T-cell (primary cell): ENCODE measurements at regions not wholly inside any gene's neighbourhood (a gene's known extent, or its start where the extent isn't known, plus 50 kb on each side); places are given as distances from the start of the nearest gene placed in this dataset.
"Not testable (repeated sequence)": the region's sequence is repeated elsewhere in the genome, so short reads cannot be mapped to it uniquely, and the experiment has no call there.

Source experiments
- ATAC-seq, 4 experiments: fragments of 200-7000 bp in 3 of 4; fragments of 150-1000 bp in 1 of 4; cut with Tn5 transposase; replicated peaks in 1 of 4; 1 replicate in 3 of 4; 2 replicates in 1 of 4; pipeline ENCODE4 v1.10.0; 2021; ENCODE audit warnings: moderate library complexity in 3 of 4, mild to moderate bottlenecking in 2 of 4, moderate number of reproducible peaks in 1 of 4
- CTCF ChIA-PET, 2 donors: fragments of 300-600 bp; sonication (Branson Sonifier 250); formaldehyde crosslinking; loops; one replicate each; lab custom pipeline; 2022; ENCODE audit warnings: antibody characterized with exemption in 2 of 2; lab: Charles Lee
- POLR2A ChIA-PET, 2 donors: fragments of 300-600 bp; sonication (Branson Sonifier 250); formaldehyde crosslinking; loops; one replicate each; lab custom pipeline; 2022; ENCODE audit warnings: antibody characterized with exemption in 2 of 2; lab: Charles Lee
- DNase-seq, 35 experiments: peaks; one replicate each; pipeline versions ENCODE4 v3.0.0 to v3.0.0-alpha.2; 2013 to 2023
- H3K27ac ChIP-seq: one replicate; pipeline ENCODE4 v1.5.1; 2013; ENCODE audit warnings: low read length
- H3K27me3 ChIP-seq, 2 experiments: replicated peaks in 1 of 2; 1 replicate in 1 of 2; 2 replicates in 1 of 2; pipeline versions ENCODE4 v1.6.1 to v1.7.0; 2013; ENCODE audit warnings: low read length in 1 of 2, mixed read lengths in 1 of 2; ENCODE audit not compliant: control insufficient read depth in 2 of 2, insufficient read depth in 2 of 2; ENCODE audit errors: extremely low read depth in 1 of 2
- H3K36me3 ChIP-seq, 2 donors: 1 replicate in 1 of 2; 2 replicates in 1 of 2; pipeline versions ENCODE4 v1.6.1 to v1.7.0; 2013; ENCODE audit warnings: low read length in 1 of 2; ENCODE audit not compliant: control insufficient read depth in 2 of 2, insufficient read depth in 1 of 2; ENCODE audit errors: extremely low read depth in 1 of 2
- H3K4me1 ChIP-seq, 2 experiments: 1 replicate in 1 of 2; 2 replicates in 1 of 2; pipeline versions ENCODE4 v1.6.1 to v1.7.0; 2013; ENCODE audit warnings: low read length in 2 of 2, mixed read lengths in 1 of 2; ENCODE audit not compliant: insufficient read depth in 2 of 2, control insufficient read depth in 1 of 2; ENCODE audit errors: extremely low read depth in 1 of 2
- H3K4me3 ChIP-seq, 2 donors: 1 replicate in 1 of 2; 2 replicates in 1 of 2; pipeline versions ENCODE4 v1.5.1 to v1.7.0; 2013; ENCODE audit warnings: mild to moderate bottlenecking in 2 of 2, low read length in 1 of 2, moderate library complexity in 1 of 2; ENCODE audit not compliant: control insufficient read depth in 1 of 2; ENCODE audit errors: extremely low read depth in 1 of 2
- H3K9me3 ChIP-seq: 2 replicates; pipeline ENCODE4 v1.7.0; 2013
- H3K27ac Mint-ChIP-seq, 2 donors: one replicate each; pipeline ENCODE4 v1.8.0; 2020 to 2021; ENCODE audit warnings: mild to moderate bottlenecking in 2 of 2, mixed read lengths in 2 of 2
- H3K27me3 Mint-ChIP-seq, 2 donors: one replicate each; pipeline ENCODE4 v1.8.0; 2021 to 2022; ENCODE audit warnings: mixed read lengths in 2 of 2
- H3K36me3 Mint-ChIP-seq: one replicate; pipeline ENCODE4 v1.8.0; 2021; ENCODE audit warnings: mixed read lengths
- H3K4me1 Mint-ChIP-seq, 3 donors: one replicate each; pipeline ENCODE4 v1.8.0; 2020 to 2022; ENCODE audit warnings: mixed read lengths in 3 of 3, mild to moderate bottlenecking in 1 of 3
- H3K4me3 Mint-ChIP-seq, 3 donors: one replicate each; pipeline ENCODE4 v1.8.0; 2020 to 2022; ENCODE audit warnings: mild to moderate bottlenecking in 3 of 3, mixed read lengths in 3 of 3, moderate library complexity in 3 of 3
- H3K9me3 Mint-ChIP-seq, 3 donors: one replicate each; pipeline ENCODE4 v1.8.0; 2020 to 2022; ENCODE audit warnings: mixed read lengths in 3 of 3
- WGBS: methylation state at CpG from one replicate; pipeline ENCODE4 v1.1.5; 2013; ENCODE audit warnings: missing lambda C conversion rate; ENCODE audit not compliant: insufficient coverage; 5-methylcytosine and 5-hydroxymethylcytosine counted together

GRCh38 chr4:187671958-187672357 lies 323.6 kb upstream of the ZFP42 start:
- WGBS: no CpG with 5 or more reads among the region's 12 CpGs
- not testable (repeated sequence) for H3K27ac Mint-ChIP-seq, H3K36me3 ChIP-seq

GRCh38 chr4:187672526-187672925 lies 323.0 kb upstream of the ZFP42 start:
- H3K9me3 ChIP-seq, H3K36me3 ChIP-seq, ATAC-seq, DNase-seq, H3K27me3 Mint-ChIP-seq, H3K27ac ChIP-seq, H3K4me1 Mint-ChIP-seq, H3K27me3 ChIP-seq, H3K4me1 ChIP-seq, H3K36me3 Mint-ChIP-seq, POLR2A ChIA-PET, H3K4me3 ChIP-seq, CTCF ChIA-PET, H3K27ac Mint-ChIP-seq, H3K4me3 Mint-ChIP-seq: not testable (repeated sequence)
- peaks cover 14 to 22% (median 15%) of the 10 kb centered on the region in 3 donors for H3K9me3 Mint-ChIP-seq
- WGBS: 93% methylated on average over 6 of the region's 12 CpGs

More at GRCh38 chr4:187671958-187672357, 323.6 kb upstream of the ZFP42 start:
- H3K9me3 ChIP-seq, H3K4me1 ChIP-seq, H3K27ac ChIP-seq, H3K4me3 ChIP-seq, H3K36me3 Mint-ChIP-seq, H3K4me1 Mint-ChIP-seq, H3K4me3 Mint-ChIP-seq, POLR2A ChIA-PET, H3K27me3 ChIP-seq, ATAC-seq, DNase-seq, CTCF ChIA-PET, H3K27me3 Mint-ChIP-seq: not testable (repeated sequence)
- H3K9me3 Mint-ChIP-seq: peaks cover 15 to 22% (median 15%) of the 10 kb centered on the region in 3 donors

GRCh38 chr4:187679450-187679849 lies 316.1 kb upstream of the ZFP42 start:
- ChIA-PET CTCF (no interaction called here), POLR2A (no interaction called here)
- ATAC-seq (no peak), DNase-seq (no peak)
- no peaks in the 10 kb centered on the region for H3K9me3 ChIP-seq
- Mint-ChIP-seq H3K27ac (no peak overlapping the region), H3K4me3 (no peak overlapping the region), H3K27me3 (no peaks in the 10 kb centered on the region), H3K4me1 (no peaks in the 10 kb centered on the region), H3K36me3 (no peaks in the 10 kb centered on the region), H3K9me3 (peaks cover 14 to 19% (median 19%) of the 10 kb centered on the region in 3 donors)
- WGBS: no CpG with 5 or more reads among the region's 2 CpGs
- H3K27ac ChIP-seq: no peak overlapping the region
- H3K4me3 ChIP-seq: no peak overlapping the region
- H3K4me1 ChIP-seq: no peaks in the 10 kb centered on the region
- H3K36me3 ChIP-seq: no peaks in the 10 kb centered on the region
- H3K27me3 ChIP-seq: no peaks in the 10 kb centered on the region

GRCh38 chr4:187685247-187685646 lies 310.3 kb upstream of the ZFP42 start:
- Histone ChIP-seq H3K4me1 (no peaks in the 10 kb centered on the region), H3K9me3 (no peaks in the 10 kb centered on the region), H3K27me3 (no peaks in the 10 kb centered on the region), H3K4me3 (no peak overlapping the region), H3K27ac (no peak overlapping the region), H3K36me3 (no peaks in the 10 kb centered on the region)
- Mint-ChIP-seq H3K36me3 (no peaks in the 10 kb centered on the region), H3K27ac (no peak overlapping the region), H3K27me3 (no peaks in the 10 kb centered on the region), H3K4me1 (no peaks in the 10 kb centered on the region), H3K4me3 (no peak overlapping the region), H3K9me3 (peaks cover 10 to 18% (median 12%) of the 10 kb centered on the region in 3 donors)
- ChIA-PET CTCF (no interaction called here), POLR2A (no interaction called here)
- 30% methylated on average over 3 of the region's 6 CpGs for WGBS
- DNase-seq: no peak
- ATAC-seq: no peak

- H3K4me1 Mint-ChIP-seq: no peaks in the 10 kb centered on the region
- H3K27ac Mint-ChIP-seq: no peak overlapping the region
- H3K4me1 ChIP-seq: no peaks in the 10 kb centered on the region
- H3K27ac ChIP-seq: no peak overlapping the region
- H3K36me3 ChIP-seq: no peaks in the 10 kb centered on the region
- WGBS: no CpG with 5 or more reads among the region's 4 CpGs
- ChIA-PET POLR2A (no interaction called here), CTCF (no interaction called here)
- peaks cover 6 to 13% (median 11%) of the 10 kb centered on the region in 3 donors for H3K9me3 Mint-ChIP-seq
- no peaks in the 10 kb centered on the region for H3K27me3 Mint-ChIP-seq
- no peak overlapping the region for H3K4me3 Mint-ChIP-seq
- H3K36me3 Mint-ChIP-seq: no peaks in the 10 kb centered on the region
- ATAC-seq: no peak
- H3K27me3 ChIP-seq: no peaks in the 10 kb centered on the region
- no peaks in the 10 kb centered on the region for H3K9me3 ChIP-seq
- DNase-seq: no peak
- H3K4me3 ChIP-seq: no peak overlapping the region
Observed at GRCh38 chr4:187687697-187688096, 307.9 kb upstream of the ZFP42 start.

- Histone ChIP-seq H3K27me3 (no peaks in the 10 kb centered on the region), H3K9me3 (no peaks in the 10 kb centered on the region), H3K4me1 (no peaks in the 10 kb centered on the region), H3K27ac (no peak overlapping the region), H3K36me3 (no peaks in the 10 kb centered on the region), H3K4me3 (no peak overlapping the region)
- ATAC-seq: no peak
- no peaks in the 10 kb centered on the region for H3K36me3 Mint-ChIP-seq
- DNase-seq: no peak
- no peaks in the 10 kb centered on the region for H3K4me1 Mint-ChIP-seq
- peaks cover 6 to 15% (median 7%) of the 10 kb centered on the region in 3 donors for H3K9me3 Mint-ChIP-seq
- ChIA-PET POLR2A (no interaction called here), CTCF (interaction anchor here (0.5 to 0.6 kb wide), 2 partner anchors 559 to 1769 kb away, joined by 3 to 4 read pairs; no protein-coding TSS in a partner anchor)
- no peak overlapping the region for H3K4me3 Mint-ChIP-seq
- no peak overlapping the region for H3K27ac Mint-ChIP-seq
- no CpG with 5 or more reads among the region's 6 CpGs for WGBS
- no peaks in the 10 kb centered on the region for H3K27me3 Mint-ChIP-seq
Observed at GRCh38 chr4:187692626-187693025, 302.9 kb upstream of the ZFP42 start.

- CTCF ChIA-PET, H3K4me3 ChIP-seq, POLR2A ChIA-PET, H3K27ac Mint-ChIP-seq, H3K4me3 Mint-ChIP-seq, H3K4me1 ChIP-seq, H3K36me3 Mint-ChIP-seq, H3K9me3 ChIP-seq, H3K27ac ChIP-seq, H3K27me3 Mint-ChIP-seq, ATAC-seq, H3K27me3 ChIP-seq, H3K36me3 ChIP-seq, H3K4me1 Mint-ChIP-seq, DNase-seq: not testable (repeated sequence)
- no CpG with 5 or more reads among the region's 3 CpGs for WGBS
- H3K9me3 Mint-ChIP-seq: peaks cover 7 to 15% (median 7%) of the 10 kb centered on the region in 3 donors
Observed at GRCh38 chr4:187695531-187695930, 300.0 kb upstream of the ZFP42 start.
